ENCODE measurements at regions not wholly inside any gene's neighbourhood (a gene's known extent, or its start where the extent isn't known, plus 50 kb on each side); places are given as distances from the start of the nearest gene placed in this dataset.

- TF ChIP-seq CTCF (IDR thresholded peaks at IDR 0.05; ENCODE audit: low read depth, low read length), result no peak
- TF ChIP-seq POLR2A (IDR thresholded peaks at IDR 0.05; ENCODE audit: extremely low read depth, insufficient read length), result no peak
Observed at GRCh38 chr4:84231539-84232055, 267.5 kb downstream of the NKX6-1 start.
